Hepatocyte (in vitro differentiated cells): ENCODE measurements at regions not wholly inside any gene's neighbourhood (a gene's known extent, or its start where the extent isn't known, plus 50 kb on each side); places are given as distances from the start of the nearest gene placed in this dataset.

Experiments used
- EZH2 ChIP-seq: fragments of 200-600 bp; sonication (generic); IDR thresholded peaks from 2 replicates; pipeline ENCODE4 v1.6.1; 2016; ENCODE audit warnings: antibody characterized with exemption, mild to moderate bottlenecking, borderline replicate concordance
- EZH2phosphoT487 ChIP-seq: fragments of 200-600 bp; sonication (generic); IDR thresholded peaks from one replicate; pipeline ENCODE4 v1.6.1; 2018; ENCODE audit warnings: antibody characterized with exemption, mild to moderate bottlenecking, low read depth, moderate library complexity; ENCODE audit not compliant: unreplicated experiment, severe bottlenecking
- TF ChIP-seq, protein P1 (sequence below): fragments of 200-600 bp; sonication (generic); IDR thresholded peaks from 2 replicates; pipeline ENCODE4 v1.5.1; 2016; ENCODE audit warnings: antibody characterized with exemption, mild to moderate bottlenecking; ENCODE audit not compliant: poor library complexity

DNA sequence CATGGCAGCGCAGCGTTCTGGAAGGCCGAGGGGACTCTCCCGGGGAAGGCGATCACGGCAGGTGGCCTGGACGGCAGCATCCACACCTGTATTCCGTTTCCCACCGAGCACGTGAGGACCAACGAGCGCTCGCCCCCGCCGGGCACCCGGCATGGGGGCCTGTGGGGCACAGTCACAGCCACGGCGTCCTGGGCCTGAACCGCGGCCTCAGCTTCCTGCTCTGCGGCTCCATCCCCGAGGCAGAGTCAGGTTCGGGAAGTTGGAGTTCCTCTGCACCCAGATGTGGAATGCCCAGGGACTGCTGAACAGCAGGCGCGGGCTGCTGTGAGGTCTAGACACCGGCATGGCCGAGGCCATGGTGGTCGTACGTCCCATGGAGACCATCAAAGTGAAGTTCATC lies 1713.9 kb downstream of the TP53TG3F start:
- TF ChIP-seq, protein P1, sequence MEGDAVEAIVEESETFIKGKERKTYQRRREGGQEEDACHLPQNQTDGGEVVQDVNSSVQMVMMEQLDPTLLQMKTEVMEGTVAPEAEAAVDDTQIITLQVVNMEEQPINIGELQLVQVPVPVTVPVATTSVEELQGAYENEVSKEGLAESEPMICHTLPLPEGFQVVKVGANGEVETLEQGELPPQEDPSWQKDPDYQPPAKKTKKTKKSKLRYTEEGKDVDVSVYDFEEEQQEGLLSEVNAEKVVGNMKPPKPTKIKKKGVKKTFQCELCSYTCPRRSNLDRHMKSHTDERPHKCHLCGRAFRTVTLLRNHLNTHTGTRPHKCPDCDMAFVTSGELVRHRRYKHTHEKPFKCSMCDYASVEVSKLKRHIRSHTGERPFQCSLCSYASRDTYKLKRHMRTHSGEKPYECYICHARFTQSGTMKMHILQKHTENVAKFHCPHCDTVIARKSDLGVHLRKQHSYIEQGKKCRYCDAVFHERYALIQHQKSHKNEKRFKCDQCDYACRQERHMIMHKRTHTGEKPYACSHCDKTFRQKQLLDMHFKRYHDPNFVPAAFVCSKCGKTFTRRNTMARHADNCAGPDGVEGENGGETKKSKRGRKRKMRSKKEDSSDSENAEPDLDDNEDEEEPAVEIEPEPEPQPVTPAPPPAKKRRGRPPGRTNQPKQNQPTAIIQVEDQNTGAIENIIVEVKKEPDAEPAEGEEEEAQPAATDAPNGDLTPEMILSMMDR, result no peak
- no peak for TF ChIP-seq EZH2
- TF ChIP-seq EZH2phosphoT487, result no peak
